GM21447 (cell line): ENCODE measurements at regions not wholly inside any gene's neighbourhood (a gene's known extent, or its start where the extent isn't known, plus 50 kb on each side); places are given as distances from the start of the nearest gene placed in this dataset.
"Not testable (repeated sequence)": the region's sequence is repeated elsewhere in the genome, so short reads cannot be mapped to it uniquely, and the experiment has no call there.

Source experiments
- ATAC-seq: cut with Tn5 transposase; IDR thresholded peaks from one replicate; pipeline ENCODE4 v1.9.1; 2021; ENCODE audit not compliant: unreplicated experiment

DNA sequence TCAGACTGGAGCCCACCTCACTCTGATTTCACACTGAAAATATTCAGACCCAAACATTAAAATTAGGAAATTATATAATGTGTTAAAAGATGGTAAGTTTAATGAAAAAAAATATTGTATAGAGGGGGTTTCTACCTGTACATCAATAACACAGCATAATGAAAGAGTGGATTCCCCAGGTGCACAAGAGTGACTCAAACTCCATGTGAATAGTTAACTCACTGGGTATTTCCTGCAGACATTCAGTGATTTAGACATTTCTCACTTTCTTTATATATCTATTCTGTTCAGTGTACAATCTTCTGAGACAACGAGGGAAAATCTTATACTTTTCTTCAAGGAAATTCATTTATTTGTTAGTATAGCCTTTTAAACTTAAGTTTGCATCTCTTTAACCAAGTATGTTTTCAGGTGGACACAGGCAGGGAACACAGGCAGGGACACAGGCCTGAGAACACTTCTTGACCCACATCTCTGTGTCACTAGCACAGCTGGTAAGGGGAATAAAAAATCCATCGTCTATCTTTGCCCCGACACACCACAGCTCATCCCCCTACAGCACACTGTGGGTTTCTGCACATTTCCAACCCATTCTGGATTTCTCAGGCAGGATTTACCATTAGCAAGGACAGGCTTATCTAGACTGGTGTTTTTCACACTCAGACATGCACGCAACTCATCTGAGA lies 525.5 kb upstream of the BOD1L1 start:
- peak; percentile 73 for ATAC-seq

- no peak for ATAC-seq
Measured at GRCh38 chr4:14155803-14156202, 528.3 kb upstream of the BOD1L1 start.

DNA sequence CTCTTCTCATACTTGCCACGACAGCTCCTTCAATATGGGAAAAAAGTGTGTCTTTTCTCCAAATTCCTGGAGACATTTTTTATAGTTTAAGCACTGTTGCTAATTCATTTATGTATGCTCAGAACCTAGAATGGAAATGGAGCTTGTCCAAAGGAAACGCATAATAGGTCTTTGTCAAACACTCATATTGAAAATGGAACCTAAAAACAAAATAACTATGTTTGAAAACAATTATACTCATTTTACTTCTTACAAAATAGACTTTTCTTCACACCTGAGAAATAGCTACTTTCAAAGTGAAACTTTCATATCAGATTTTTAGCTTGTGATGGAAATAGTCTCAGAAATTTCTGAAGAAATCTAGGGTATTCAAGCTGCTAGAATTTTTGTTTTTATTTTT lies 529.7 kb upstream of the BOD1L1 start:
- peak; percentile 49 for ATAC-seq

- ATAC-seq, result peak; percentile 100
Measured at GRCh38 chr4:14165222-14165920, 537.8 kb upstream of the BOD1L1 start.

DNA sequence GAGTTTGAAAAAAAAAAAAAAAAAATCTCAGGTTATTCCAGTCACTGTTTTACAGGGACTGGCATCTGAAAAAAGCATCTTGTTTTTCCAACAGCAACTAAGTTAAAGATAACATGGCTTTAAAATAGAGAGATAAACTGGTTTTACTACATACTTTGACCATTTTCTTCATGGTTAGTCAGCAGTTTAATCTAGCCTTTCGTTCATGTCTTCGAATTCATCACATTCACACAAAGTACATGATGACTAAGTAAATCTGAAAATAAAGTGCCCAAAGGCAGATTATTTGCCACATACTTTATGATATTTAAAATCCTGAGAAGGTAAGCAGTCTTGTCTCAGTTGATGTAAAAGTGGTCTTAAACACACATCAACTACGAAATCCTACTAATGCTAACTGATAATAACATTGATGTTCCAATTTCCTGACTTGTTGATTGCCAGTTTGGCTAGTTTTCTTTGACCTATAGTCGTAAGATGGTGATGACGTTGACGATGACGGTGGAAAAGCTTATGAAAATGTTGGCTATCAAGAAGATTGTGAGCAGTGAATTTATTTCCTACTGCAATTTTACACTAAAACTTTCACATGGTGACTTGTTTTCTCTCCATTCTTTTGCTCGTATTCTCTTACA lies 540.5 kb upstream of the BOD1L1 start:
- ATAC-seq, result no peak

- ATAC-seq, result peak; percentile 56
Measured at GRCh38 chr4:14168919-14169318, 541.4 kb upstream of the BOD1L1 start.

- no peak for ATAC-seq
Measured at GRCh38 chr4:14169460-14169859, 541.9 kb upstream of the BOD1L1 start.

DNA sequence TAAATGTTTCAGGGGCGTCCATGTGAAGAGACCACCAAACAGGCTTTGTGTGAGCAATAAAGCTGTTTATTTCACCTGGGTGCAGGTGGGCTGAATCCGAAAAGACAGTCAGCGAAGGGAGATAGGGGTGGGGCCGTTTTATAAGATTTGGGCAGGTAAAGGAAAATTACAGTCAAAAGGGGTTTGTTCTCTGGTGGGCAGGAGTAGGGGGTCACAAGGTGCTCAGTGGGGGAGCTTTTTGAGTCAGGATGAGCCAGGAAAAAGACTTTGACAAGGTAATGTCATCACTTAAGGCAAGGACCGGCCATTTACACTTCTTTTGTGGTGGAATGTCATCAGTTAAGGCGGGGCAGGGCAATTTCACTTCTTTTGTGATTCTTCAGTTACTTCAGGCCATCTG lies 542.4 kb upstream of the BOD1L1 start:
- not testable (repeated sequence) for ATAC-seq

- no peak for ATAC-seq
Measured at GRCh38 chr4:14176613-14177012, 549.1 kb upstream of the BOD1L1 start.

DNA sequence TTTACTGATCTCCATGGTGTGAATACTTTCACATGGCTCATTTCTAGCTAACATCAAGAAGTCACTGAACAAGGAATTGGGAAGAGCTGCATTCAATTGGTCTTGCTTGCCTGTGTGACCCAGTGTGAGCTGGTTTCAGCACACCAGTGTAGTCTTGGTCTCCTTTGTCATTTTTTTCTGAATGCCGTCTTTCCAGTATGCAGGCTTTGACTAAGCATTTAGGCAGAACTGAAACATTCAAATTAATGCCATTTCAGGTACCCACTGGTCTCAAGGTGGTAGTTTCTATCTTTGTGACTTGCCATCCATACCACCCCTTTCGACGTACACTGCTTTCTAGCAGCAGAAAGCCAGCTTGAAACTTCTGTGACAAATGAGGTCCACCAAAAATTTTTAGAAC lies 550.5 kb upstream of the BOD1L1 start:
- peak; percentile 90 for ATAC-seq

GRCh38 chr4:14178421-14178820 lies 550.9 kb upstream of the BOD1L1 start:
- ATAC-seq, result peak; percentile 78

DNA sequence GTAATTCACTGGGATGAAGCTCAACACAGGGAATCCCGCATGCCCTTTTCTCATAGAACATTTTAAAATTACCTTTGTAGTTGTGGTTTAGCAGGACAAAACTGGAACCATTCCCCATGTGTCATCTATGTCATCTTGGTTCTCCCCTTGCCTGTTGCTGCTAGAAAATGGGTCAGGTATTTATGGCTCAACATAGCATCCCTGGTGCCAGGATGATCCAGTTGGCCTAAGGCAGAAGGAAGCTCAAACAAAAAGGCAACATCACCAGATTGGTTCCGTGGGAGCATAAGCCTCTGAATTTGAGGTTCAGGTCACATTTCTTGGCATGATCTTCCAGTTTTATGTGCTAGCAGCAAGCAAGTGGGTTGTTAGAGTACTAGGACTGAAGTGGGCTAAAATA lies 552.6 kb upstream of the BOD1L1 start:
- ATAC-seq, result no peak

- no peak for ATAC-seq
Measured at GRCh38 chr4:14180983-14181601, 553.6 kb upstream of the BOD1L1 start.

- no peak for ATAC-seq
Measured at GRCh38 chr4:14182148-14182547, 554.6 kb upstream of the BOD1L1 start.

- ATAC-seq, result no peak
Measured at GRCh38 chr4:14184265-14184664, 556.7 kb upstream of the BOD1L1 start.

- no peak for ATAC-seq
Measured at GRCh38 chr4:14184767-14185166, 557.2 kb upstream of the BOD1L1 start.

DNA sequence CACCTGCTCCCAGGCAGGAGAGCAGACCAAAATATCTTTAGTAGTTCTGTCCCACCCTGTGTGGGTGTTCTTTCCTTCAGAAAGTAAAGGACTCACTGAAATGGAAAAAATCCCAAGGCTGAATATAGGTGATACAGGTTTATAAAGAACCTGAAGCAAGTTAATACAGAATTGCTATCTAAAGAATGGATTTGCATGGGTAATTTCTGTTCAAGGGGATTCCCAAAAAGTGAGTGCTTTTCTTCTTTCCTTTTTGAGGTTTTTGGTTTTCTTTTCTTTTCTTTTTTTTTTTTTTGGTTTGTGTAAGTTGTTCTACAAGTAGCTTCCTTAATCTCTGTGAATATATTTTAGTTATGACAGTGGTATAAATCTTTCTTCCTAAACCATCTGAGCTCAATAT lies 560.7 kb upstream of the BOD1L1 start:
- ATAC-seq, result no peak

DNA sequence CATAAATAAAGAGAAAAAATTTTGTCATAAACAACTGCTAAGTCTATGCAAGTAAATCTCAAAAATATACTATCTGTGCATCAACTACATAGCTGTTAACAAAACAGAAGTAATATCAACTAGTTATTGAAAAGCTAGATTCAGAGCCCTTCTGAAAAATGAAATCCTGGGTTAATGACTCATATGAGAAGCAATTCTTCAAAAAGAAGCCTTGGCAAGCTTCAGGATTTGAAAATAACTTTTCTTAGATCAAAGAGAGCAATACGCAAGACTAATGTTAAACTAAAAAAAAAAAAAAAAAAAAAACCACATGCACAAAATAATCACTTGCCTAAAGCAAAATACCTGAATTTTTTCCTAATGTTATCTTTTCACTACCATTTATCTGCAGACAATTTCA lies 566.1 kb upstream of the BOD1L1 start:
- no peak for ATAC-seq

GRCh38 chr4:14196131-14196530 lies 568.6 kb upstream of the BOD1L1 start:
- no peak for ATAC-seq

GRCh38 chr4:14215116-14215770 lies 587.7 kb upstream of the BOD1L1 start:
- no peak for ATAC-seq

GRCh38 chr4:14217401-14217800 lies 589.9 kb upstream of the BOD1L1 start:
- no peak for ATAC-seq
